Activated naive CD4-positive, alpha-beta T cell treated with anti-CD3 and anti-CD28 coated beads, Interleukin-2, amount 50 U/mL, for 16 hours (primary cell): ENCODE measurements at regions not wholly inside any gene's neighbourhood (a gene's known extent, or its start where the extent isn't known, plus 50 kb on each side); places are given as distances from the start of the nearest gene placed in this dataset.
"Not testable (repeated sequence)": the region's sequence is repeated elsewhere in the genome, so short reads cannot be mapped to it uniquely, and the experiment has no call there.

Experiments
- DNase-seq: peaks from one replicate; pipeline ENCODE4 v3.0.0-alpha.2; 2020

DNA sequence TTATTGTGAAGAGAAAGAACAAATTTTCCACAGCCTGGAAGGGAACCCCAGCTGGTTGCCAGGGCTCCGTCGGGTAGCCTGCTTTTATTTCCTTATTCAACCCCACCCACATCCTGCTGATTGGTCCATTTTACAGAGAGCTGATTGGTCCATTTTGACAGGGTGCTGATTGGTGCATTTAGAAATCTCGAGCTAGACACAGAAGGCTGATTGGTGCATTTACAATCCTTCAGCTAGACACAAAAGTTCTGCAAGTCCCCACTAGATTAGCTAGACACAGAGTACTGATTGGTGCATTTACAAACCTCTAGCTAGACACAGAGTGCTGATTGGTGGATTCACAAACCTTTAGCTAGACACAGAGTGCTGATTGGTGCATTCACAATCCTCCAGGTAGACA is 241.1 kb downstream of the TFEC start:
- DNase-seq: not testable (repeated sequence)

GRCh38 chr7:115782696-115783490 is 247.7 kb downstream of the TFEC start:
- DNase-seq: no peak

DNA sequence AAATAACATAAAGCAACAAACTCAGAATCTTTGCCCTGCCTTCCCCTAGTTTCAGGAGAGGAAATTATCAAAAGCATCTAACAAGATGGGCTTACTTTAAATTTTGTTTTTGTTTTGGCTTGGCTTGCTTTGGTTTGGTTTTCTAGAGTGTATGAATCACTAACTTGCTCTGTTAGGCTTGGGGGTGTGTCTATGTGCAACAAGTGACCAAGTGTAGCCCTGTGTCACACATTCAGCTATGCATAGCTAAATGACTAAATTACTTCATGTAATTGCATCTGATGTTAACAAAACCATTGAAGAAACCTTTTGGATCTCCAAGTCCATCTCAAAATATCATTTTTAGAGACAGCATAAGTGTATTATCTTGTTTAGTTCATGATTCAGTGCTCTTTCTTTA is 251.0 kb downstream of the TFEC start:
- DNase-seq: no peak

DNA sequence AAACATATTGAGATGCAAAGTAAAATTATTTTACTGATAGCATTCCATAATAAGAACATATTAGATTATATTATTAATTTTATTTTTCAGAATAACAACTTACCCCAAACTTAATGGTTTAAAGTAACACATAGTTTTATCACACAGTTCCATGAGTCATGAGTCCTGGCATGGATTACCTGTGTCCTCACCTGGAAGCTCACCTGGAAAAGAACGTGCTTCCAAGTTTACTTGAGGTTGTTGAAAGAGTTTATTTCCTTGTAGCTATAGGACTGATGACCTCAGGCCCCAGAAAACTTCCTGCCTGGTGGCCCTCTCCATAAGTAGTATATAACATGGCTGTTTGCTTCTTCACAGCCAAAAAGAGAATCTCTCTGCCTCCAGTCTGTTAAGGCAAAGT is 254.6 kb downstream of the TFEC start:
- DNase-seq: no peak

- DNase-seq: no peak
Measured at GRCh38 chr7:115763347-115763746, 267.2 kb downstream of the TFEC start.

DNA sequence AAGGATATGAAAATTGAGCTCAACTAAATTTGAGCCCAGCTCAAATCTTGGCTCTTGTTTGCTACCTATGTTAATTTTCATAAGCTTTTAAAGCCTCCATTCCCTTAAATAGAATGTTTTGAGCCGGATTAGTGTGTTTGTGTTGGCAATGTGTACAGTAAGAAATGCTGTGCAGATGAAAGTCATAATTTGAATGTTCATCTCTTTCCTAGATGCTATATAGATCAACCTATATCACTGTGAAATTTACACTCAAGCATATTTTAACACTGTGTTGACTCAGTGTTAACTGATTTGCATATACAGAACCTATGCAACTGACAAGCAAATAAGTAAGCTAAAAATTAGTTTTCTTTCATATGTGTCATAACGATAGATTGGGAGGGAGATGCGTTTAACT is 272.5 kb downstream of the TFEC start:
- no peak for DNase-seq

- no peak for DNase-seq
Measured at GRCh38 chr7:115754226-115754625, 276.3 kb downstream of the TFEC start.

DNA sequence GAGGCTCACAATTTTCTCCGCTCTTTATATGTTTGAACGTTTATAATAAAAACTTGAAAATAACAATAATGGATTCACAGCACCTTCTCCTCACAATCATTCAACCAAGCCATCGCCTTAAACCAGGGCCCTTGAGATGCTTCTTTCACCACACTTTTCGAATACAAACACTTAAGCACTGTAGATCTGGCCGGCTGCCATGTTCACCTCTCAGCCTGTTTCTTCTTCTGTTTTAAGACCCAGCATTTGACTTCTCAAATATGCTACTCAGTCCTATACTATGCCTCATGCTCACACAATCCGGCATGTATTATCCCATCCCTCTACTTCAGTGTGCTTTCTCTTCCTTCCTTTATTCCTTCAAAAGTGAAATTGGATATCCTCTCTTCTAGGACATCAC is 280.6 kb downstream of the TFEC start:
- no peak for DNase-seq

- DNase-seq: no peak
Measured at GRCh38 chr7:115748123-115748738, 282.3 kb downstream of the TFEC start.

GRCh38 chr7:115747174-115747573 is 283.4 kb downstream of the TFEC start:
- DNase-seq: no peak

- no peak for DNase-seq
Measured at GRCh38 chr7:115740043-115740442, 290.5 kb downstream of the TFEC start.

GRCh38 chr7:115734641-115735040 is 295.9 kb downstream of the TFEC start:
- DNase-seq: no peak

GRCh38 chr7:115731796-115732471 is 298.6 kb downstream of the TFEC start:
- no peak for DNase-seq

GRCh38 chr7:115728518-115728917 is 302.0 kb downstream of the TFEC start:
- DNase-seq: no peak

DNA sequence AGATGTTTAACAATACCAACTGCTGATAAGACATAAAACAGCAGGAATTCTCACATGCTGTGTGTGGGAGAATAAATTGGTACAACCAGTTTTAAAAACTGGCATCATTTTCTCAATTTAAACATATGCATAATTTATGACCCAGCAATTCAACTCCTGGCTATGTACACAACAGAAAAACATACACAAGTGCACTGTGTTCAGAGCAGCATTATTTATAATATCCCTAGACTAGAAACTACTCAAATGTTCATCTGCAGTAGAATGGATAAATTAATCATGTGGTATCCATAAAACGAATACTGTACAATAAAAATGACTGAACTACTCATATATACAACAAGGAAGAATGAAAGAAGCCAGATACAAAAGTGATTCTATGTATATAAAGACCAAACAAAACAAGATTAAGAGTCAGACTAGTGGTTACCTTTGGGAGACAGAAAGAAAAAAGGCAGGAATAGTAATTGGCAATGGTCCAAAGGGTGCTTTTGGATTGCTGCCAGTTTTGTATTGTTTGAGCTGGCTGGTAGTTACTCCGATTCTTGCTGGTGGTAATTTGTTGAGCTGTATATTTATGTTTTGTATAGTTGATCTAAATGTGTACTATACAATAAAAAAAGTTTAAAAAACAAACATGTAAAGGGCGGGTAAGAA is 306.0 kb downstream of the TFEC start:
- DNase-seq: no peak

GRCh38 chr7:115722302-115722977 is 308.1 kb downstream of the TFEC start:
- no peak for DNase-seq

DNA sequence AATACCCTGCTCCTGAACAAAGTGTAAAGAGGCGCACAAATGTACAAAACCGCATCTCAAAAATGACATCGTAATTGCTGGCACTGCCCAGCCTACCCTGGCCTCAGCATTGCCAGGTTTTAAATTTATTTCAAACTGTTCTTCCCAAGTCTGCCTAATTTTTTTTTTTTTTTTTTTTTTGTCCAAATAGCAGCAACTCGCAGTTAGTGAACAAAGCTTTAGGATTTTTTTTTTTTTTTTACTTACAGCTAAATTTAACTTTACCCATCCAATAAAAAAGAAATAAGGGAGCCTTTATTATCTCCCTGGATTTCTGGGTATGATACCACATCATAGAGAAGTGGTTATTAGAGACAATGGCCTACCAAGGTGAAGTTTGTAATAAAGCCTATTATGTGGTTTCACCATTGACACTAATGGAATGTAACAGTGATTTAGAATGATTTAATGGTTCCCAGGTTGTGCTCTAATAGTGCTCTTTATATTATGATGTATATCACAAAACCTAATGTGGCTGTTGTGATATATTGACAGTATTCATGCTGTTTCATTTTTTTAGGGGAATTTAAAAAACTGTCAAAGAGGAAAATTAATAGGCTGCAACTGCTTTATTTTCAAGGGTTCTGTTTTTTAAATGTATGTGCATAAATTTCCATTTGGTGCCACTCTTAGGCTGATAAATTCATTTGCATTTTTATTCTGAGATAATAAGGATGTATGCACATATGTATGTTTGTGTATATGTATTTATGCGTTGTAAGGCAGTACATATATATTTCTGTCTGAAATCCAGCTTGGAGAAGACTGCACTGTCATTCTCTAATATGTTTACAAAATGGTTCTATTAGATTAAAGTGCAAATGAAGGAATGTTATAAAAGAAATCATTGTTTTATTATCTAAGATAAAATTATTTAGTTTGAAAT is 309.0 kb downstream of the TFEC start:
- no peak for DNase-seq

DNA sequence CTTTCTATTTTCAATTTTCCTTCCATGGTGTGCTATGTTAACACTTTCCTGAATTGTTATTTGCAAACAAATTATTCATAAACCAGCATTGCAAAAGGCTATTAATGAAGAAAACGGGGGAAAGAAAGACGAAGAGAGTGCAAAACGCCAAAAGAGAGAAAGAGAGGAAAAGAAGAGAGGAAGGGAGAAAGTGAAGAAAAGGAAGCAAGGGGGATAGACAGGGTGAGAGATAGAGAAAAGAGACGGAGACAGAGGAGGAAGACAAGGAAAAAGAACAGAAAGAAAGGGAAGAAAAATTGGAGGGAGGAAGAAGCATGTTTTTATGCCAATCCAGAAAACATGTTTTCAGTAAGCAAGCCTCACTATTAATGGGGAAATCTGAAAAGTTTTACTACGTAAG is 310.6 kb downstream of the TFEC start:
- DNase-seq: no peak

DNA sequence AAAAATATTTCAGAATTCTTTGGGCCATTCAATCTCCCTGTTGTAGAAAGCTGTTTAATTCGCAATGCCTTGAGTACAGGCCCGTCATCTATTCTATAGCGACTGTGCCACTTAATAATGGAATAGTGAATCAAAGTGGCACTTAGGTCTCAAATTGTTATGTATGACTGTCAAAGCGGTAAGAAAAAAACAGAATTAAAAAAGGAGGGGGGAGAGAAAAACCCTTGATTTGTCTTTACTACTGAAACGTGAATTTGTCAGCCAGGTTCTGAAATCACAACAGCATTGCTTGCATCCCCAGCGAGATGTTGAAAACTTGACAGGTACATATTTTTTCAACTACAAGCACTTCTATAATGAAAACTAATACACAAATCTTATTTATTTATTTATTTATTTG is 320.9 kb downstream of the TFEC start:
- no peak for DNase-seq

DNA sequence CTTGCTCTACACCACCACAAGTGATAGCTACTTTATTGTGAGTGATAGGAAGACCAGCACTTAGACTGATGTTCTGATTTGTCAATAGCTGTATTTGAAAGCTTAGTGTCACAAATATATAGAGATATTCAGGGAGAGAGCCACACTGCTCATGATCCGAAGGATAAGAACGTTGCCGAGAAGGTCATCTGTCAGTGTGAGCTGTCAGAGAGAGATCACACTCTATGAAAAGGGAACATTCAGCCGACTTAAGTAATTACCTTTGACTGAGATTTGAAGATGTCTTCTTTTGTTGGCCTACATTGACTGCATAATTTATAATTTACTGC is 322.6 kb downstream of the TFEC start:
- no peak for DNase-seq

DNA sequence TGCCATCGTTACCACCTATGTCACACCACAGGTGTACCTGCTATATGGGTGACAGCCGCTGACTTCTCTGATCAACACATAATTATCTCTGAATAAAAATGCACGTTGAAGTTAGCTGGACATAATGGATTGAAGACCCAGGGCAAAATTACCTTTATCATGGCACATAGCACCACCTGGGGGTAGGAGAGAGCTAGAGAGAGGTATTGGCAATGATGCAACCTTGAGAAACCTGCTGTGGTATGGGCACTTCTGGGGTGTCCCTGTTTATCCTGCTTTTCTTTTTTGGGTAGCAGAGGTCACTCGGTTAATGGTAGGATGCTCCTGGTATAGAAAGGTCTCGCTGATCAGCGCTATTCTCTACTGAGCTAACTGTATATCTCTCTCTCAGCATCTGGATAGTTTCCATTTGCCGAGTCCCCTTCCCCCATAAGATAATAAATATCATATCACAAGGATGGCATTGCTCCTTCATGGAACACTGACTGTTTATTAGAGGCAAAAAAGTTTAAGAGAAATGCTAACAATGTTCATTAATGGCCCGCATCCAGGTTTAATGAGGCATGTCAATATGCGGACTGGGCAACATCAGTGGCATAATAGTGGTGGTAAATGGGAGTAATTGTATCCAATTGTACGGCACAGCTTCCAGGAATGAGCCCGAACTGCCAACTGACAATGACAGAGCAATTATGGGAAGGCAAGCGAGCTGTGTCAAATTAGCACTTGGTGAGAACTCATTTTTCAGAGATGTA is 323.1 kb downstream of the TFEC start:
- no peak for DNase-seq
